GM19239 (cell line): ENCODE measurements at regions not wholly inside any gene's neighbourhood (a gene's known extent, or its start where the extent isn't known, plus 50 kb on each side); places are given as distances from the start of the nearest gene placed in this dataset.

Source experiments
- DNase-seq: peaks from one replicate; pipeline ENCODE4 v3.0.0; 2011; ENCODE audit warnings: low spot score; ENCODE audit not compliant: insufficient read length
- FAIRE-seq: peaks from 2 replicates; lab custom pipeline; 2011; peaks lifted over from hg19 to GRCh38; lab: Jason Lieb, UNC

DNA sequence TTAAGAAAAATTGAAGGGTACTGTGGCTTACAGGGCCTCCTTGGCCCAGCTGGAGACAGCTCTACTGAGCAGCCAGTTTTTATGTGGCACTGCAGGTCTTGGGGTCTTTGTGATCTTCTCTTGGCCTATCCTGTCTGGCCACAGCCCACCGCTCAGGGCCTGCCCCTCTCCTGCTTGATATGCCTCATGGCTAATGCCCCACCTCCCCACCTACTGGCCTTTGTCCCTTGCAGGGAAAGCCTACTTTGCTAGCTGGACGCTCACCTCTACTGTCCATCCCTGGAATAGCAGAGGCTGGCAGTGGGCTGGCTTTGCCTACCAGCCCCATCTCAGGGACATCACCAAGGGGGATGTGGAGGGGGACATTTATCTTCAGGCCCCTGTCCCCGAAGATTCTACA, 134.1 kb downstream of the PJA1 start:
- DNase-seq = no peak

DNA sequence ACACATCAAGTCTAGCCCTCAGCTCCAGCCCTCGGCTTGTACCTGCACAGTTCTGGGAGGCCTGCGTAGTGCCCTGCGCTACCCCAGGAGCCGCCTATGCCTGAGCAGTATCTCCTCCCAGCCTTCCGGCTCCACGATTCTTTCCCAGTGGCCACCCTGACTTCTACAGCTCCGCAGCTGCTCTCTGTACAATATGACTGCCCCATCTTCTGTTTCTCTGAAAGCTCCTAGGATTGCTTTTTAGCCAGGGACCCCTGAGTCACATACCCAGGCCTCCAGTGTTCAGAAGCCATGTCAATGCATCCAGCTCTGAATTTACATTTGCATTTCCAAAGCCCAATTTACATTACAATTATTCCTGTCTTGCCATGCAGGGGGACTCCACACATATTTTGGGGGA, 135.5 kb downstream of the PJA1 start:
- DNase-seq (no peak), FAIRE-seq (no peak)

More for the DNA sequence above, 134.1 kb downstream of the PJA1 start:
- FAIRE-seq = no peak

DNA sequence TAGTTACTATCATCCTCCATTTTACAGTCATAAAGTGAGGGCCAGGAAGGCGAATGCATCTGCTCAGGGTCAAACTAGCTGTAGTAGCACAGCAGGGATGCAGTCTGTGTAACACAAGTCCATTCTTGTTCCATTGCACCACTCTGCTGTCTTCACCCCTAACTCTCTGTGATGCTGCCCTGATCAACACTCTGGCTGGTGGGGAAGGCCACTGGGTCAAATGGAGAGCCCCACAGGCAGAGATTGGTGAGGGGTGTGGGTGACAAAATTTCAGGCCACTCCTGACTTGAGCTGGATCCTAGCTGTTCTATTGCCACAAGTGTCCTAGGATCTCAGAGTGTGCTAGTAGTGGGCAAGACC, 136.5 kb downstream of the PJA1 start:
- no peak for DNase-seq
- FAIRE-seq = no peak

DNA sequence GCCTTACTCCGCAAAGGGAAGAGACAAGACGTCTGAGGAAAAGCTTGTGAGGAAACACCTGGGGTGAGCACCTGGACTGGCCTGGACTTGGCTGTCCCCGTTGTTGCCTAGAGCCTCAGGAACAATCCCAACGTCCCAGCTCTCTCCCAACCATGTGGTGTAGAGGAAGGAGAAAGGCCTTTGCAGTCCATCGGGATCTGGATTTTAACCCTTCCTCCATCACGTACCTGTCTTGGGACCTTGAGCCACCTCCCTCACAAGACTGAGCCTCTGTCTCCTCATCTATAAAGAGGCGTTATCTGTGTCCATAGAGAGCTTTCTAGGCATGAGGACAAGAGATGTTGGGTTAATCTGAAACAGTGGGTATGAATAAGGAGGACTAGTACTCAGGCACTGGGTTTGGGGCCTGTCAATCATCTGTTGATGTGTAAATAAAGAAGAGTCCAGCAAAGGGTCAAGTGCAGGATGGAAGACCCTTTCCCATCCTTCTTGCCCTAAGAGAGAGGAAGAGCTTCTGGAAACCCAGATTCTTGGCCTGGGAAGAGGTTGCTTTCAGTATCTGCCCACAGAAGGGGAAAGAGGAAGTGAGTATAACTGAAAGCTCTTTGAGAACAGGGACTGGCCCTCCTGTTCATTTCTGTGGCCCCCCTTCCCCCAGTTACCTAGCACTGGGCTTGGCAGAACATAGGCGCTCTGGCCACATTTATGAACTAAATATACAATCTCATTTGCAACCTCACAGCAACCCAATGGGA, 137.1 kb downstream of the PJA1 start:
- FAIRE-seq (peak; percentile 14), DNase-seq (peak; percentile 36)

DNA sequence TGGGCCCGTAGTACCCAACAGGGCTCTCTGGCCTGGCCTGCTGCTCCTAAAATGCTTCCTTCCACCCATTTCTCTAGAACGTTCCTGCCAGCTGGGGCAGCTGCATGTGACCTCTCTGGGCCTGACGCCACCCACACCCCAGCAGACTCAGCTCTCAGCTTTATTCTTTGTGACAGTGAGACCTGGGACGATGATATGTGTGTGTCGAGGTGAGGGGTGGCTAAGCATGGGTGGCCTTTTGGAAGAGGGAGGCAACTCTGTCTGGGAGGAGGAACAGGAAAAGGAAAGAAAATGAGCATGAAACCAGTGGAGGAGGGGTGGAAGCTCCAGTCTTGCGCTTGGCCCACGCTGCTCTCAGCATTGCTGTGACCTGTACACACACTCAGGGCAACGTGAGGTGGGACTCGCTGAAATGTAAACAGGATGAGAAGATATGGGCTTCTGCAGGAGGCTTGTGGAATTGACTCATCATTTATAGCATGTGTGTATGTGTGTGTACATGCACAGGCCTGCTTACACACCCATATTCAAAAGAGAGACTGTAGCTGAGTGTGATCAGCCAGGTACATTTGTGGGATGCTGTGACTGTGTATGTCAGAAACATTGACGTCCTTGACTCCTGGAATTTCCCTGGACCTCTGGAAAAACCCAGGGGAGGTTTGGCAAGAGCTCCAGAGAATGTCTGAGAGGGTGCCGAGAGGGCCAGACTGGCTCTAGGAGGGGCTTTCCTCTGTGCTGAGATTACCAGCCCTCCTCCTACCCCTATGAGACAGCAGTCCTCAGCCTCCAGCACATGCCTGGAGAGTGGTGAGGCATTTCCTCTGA, 137.9 kb downstream of the PJA1 start:
- DNase-seq (no peak), FAIRE-seq (no peak)

DNA sequence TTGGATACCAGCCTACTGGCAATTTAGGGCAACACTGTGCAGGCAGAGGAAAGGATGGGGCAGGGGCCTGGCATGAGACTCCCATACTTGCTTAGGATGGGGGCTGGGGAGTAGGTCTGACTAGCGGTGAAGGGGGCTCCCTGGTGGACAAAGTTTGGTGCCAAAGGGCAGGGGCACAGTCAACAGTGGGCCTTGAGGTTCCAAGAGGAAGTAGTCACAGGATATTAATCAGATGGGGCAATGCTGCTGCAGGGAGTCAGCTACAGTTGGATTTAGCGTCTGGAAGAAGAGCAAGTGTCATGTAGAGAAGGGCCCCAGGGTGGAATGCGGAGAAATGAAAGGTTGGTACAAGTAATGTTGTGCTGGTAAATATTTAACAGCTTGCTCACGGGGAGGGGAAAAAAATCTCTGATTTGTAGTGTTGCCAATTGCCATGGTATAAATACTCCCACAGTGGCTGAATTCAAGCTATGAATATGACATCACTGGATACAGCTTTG, 139.4 kb downstream of the PJA1 start:
- FAIRE-seq (no peak), DNase-seq (no peak)

DNA sequence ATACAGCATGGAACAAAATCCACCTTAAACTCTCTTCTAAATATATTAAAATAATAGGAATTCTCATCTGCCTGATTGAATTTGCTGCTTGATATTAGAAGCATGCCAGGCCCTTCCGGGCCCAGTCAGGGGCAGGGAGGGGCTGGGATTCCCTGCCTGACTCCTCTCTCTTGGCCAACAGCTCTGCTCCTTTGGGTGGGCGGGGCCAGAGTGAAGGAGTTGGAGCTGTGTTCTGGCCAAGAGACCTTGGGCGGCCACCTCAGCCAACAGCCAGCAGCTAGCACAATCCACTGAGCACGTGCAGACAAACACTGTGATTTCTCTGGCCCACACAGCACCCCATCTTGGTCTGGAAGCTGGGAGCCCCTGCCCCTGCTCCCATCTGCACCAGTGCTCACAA, 140.3 kb downstream of the PJA1 start:
- FAIRE-seq (no peak), DNase-seq (no peak)

DNA sequence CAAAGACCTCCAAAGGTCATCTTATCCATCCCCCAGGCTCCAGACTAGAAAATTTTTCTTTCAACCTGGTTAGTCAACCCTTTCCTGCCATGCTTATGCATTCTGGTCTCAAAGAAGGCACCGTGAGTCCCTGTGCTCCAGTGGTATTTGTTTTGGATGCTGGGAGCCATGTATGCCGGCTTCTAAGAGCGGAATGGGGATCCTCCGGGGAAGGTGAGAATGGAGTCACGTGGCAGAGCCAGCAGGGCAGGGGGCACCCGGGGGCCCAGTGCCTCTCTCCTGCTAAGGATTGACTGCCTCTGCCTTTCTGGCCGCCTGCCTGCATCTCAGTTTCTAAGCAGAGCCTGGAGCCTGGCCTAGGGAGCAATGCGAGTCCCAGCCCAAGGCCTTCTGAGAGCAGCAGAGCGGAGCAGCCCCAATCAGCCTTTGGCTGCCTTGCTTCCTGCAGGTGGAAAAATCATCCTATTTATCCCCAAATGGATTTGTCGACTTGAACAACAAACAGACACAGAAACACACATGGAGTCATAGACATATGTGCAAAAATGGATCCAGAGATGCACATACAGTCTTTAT, 141.0 kb downstream of the PJA1 start:
- DNase-seq = no peak
- no peak for FAIRE-seq

DNA sequence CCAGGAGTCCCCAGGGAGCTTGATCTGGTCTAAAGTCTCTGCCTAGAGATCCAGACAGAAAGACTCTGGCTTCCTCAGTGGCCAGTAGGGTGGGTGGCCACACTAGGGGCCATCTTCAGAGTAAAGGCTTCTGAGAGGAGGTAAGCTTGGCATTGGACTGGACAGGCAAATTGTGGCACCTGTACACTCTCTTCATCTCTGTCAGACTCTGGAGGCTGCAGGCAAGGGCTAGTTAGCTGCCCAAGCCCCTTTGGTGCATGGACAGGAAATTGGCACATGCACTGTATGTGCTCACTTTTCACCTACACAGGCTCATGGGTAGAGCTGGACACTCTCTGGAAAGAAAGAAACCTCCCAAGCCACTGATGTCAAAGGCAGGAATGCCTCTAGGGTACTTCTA, 142.8 kb downstream of the PJA1 start:
- DNase-seq (no peak), FAIRE-seq (no peak)

DNA sequence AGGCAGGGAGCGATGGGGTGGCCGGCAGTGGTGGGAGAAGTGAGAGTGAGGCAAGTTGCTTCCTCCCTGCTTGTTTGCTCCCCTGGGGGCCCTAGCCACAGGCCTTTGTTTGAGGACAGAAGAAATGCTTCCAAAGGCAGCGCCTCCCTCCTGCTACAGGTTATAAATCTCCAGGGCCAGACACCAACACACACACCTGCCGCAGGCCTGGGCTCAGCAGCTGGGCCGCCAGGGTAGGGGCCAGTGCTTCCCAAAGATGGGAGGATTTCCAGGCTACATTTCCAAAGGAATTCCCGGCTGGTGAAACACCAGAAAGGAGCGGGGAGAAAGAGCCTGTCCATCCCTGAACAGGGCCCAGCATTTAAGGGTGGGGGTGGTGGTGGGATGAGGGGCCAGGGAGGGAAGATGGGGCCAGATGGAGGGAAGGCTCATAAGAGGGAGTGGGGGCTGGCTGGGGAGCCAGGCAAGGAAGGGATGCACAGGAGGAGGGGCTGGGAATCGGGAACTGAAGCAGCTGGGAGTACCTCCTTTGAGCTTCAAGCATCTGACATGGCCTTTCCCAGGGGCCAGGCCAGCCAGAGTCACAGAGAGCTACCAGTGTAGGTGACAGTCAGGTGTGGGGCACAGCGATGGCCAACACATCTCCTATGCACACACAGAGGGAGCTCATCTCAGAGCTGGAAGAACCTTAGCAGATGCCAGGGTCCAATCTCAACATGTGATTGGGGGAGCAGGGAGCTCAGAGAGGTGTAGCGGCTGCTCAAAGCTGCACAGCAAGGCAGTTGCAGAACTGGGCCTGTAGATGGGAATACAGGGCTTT, 143.9 kb downstream of the PJA1 start:
- DNase-seq (no peak), FAIRE-seq (no peak)

DNA sequence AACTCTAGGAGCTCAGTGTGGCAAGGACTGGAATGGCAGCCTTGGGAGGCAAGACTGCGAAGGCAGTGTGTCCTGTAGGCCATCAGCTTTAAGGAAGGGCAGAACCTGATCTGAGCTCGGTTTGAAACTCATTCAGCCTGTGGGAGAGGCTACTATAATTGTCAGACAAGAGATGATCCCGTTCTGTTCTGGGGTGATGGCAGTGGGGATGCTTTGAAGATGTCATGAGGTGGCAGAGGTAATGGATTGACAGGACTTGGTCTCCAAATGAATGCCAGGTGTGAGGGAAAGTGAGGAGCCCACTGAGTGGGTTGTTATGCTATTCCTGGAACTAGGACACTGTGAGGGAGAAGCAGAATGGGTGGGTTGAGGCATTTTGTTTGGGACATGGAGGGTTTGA, 144.9 kb downstream of the PJA1 start:
- DNase-seq (no peak), FAIRE-seq (no peak)

DNA sequence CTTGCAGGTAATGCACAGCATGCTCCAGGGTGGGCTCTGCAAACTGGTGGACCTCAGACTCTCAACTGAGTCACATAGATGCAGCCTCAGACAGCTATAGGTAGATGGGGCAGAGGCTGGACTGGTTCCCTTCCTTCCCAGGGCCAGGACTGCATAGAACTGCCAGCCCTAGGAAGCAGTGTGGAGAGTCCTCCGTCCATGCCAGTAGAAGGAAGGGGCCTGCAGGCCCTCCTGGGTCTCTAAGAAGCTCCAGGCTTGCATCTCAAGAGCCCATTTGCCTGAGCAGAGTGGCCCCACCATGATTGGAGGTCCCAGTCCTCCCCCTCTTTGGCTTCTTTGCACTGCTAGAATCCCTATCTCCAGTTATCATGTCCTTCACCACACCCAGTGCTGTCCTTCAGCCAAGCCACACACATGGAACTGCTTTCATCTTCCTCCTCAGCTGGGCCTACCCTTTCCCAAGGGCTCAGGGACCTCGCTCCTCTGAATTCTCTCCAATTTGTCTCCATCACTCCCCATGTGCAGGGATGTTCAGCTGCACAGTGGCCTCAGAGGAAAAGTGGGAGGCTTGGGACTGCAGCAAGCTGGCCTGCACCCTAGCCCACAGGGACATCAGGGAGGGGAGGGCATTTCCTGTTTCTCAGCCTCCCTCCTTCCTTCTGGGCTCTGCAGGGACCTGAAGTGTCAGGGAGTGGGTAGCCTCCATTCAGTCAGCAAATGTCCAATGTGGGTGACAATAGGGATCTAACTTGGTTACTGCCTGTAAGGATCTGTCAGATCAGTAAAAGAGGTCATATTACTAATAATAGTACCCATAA, 146.0 kb downstream of the PJA1 start:
- FAIRE-seq (no peak), DNase-seq (no peak)

DNA sequence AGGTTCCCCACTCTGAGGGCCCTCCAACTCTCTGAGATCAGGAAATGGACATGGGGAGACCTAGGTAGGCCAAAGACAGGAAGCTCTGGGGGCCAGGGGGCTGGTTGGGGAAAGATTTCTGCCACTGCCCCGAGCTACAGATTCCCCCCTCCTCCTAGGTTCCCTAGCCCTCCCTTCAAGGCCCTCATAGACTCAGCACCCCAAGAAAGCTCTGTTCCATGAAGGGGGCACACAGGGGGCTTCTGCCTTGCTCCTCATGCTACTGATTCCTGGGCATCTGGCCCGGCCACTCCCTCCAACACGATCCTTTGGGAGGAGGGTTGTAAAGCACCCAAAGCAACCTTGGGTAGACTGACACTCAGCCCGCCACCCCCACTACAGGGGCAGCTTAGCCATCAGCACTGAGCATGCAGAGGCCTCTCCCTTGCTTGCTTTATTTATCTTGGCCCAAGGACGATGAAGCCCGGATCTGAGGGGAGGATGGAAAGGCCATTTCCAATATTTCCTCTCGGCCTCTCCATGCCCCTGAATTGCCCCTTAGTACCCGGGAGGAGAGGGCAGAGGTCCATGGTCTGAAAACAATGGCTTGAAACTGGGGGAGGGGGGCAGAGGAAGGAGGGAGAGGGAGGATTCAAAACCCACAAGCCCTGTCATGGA, 146.7 kb downstream of the PJA1 start:
- DNase-seq (no peak), FAIRE-seq (no peak)

DNA sequence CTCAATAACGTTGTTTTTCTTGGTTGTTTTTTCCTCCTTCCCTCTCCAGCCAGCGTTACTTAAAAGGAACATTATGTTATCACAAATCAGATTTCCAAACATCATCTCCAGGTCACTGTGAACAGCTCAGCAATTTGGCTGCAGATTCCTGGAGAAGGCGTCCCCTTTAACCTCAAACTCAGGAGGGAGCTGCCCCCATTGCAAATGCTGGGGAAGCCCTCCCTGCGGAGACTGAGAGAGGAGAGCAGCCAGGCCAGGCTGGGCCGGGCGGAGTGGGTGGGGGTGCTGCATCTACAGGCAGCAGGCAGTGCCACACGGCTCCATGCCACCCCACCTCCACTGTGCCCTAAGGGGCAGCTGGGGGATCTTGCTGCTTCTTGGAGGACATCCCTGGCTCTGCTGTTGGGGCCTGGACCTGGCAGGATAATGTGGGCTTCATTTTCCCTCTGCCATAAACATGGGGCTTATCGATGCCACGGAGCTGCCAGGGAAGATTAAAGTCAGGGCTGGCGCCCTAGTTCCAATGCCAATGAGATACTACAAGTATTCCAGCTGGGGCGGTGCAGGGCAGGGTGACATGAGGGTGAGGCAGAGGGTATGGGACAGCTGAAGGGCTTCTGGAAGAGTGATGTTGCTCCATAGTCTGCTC, 148.8 kb downstream of the PJA1 start:
- no peak for FAIRE-seq
- no peak for DNase-seq

DNA sequence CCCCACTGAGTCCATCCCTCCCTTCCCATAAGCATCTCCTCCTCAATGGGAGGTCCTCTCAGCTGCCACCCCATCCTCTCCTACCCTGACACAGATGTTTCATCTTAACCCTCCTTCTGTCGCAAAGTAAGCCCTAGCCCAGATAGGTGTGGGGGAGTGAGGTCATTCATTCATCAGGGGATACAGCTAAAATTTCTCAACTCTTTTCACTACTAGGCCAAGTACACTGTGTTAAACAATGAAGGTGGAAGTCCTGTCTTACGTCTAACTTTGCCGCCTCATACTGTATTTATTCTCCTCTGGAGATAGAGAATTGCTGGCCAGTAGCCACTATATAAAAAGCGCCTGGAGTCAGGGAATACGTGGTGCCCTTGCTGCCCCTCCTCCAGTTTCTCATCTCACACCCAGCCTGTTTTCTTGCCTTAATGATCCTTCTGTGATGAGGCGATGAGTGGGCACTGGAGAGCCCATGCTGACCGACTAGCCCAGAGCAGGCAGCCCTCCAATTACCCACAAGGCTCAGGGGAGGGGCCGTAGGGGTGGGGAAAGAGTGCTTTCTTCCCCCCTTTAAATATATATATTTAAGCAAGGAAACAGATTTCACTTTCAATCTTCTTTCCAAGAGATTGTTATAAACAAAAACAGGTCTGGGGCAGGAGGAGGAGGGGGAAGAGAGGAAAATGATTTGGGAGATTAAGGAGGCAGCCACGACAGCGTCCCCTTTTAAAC, 149.5 kb downstream of the PJA1 start:
- DNase-seq (no peak), FAIRE-seq (no peak)

DNA sequence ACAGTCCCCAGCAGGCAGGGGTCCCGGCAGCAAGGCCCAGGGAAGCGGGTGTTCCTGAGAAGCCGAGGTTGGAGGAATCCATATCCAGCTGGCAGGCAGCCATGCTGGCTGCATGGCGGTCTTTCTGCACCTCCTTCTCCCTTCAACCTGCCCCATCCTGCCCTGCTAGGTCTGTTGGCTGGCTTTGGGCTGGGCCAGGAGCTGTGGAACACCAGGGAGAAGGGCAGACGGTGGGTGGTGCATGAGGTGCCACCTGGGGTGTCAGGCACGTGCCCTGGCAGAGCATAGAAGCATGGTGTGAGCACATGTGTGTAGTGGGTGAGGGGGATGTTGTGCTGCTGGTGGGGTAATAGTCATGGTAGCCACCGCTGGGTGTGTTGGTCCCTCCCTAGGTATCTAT, 150.1 kb downstream of the PJA1 start:
- DNase-seq (no peak), FAIRE-seq (no peak)

DNA sequence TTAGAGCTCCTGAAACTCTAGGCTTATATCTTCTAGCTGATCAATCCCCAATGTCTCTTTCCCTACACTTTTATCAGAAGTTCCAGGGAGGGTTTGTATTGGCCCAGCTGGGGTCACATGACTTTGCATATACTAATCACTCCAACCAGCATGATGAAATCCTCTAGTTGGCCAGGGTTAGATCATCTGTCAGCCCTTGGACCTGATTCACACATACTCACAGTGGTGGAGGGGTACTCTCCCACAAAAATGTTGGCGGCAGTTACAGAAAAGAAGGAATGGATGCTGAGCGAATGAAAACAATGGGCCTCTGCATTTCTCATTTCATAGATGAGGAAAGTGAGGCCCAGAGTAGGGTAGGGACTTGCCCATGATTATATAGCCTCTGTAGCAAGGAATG, 151.1 kb downstream of the PJA1 start:
- no peak for DNase-seq
- FAIRE-seq = no peak

DNA sequence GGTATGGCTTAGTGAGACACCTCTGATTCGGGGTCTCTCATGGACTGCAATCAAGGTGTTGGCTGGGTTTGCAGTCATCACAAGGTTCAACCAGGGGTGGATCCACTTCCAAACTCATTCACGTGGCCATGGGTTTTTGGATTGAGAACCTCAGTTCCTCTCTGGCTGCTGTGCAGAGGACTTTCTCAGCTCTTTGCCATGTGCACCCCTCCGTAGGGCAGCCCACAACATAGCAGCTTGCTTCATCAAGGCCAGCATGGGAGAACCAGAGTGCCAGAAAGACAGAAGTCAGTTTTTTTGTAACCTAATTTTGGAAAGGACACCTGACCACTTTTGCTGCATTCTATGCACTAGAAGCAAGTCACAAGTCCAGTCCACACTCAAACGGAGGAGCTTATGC, 154.9 kb downstream of the PJA1 start:
- DNase-seq (no peak), FAIRE-seq (no peak)
